ENCODE measurements at regions not wholly inside any gene's neighbourhood (a gene's known extent, or its start where the extent isn't known, plus 50 kb on each side); places are given as distances from the start of the nearest gene placed in this dataset.

GRCh38 chr7:52260046-52260665 lies 775.3 kb upstream of the POM121L12 start:
- TF ChIP-seq ELF4 (IDR thresholded peaks at IDR 0.05) (no peak), SP1 (IDR thresholded peaks at IDR 0.05) (no peak), TARDBP (IDR thresholded peaks at IDR 0.05) (no peak), BHLHE40 (IDR thresholded peaks at IDR 0.05; ENCODE audit: borderline replicate concordance) (no peak), PKNOX1 (IDR thresholded peaks at IDR 0.05) (no peak), CTBP1 (IDR thresholded peaks at IDR 0.05; ENCODE audit: borderline replicate concordance) (no peak)

All from HEK293T (cell line).